Activated naive CD4-positive, alpha-beta T cell treated with anti-CD3 and anti-CD28 coated beads, Interleukin-2, amount 50 U/mL, for 72 hours (primary cell): ENCODE measurements at regions not wholly inside any gene's neighbourhood (a gene's known extent, or its start where the extent isn't known, plus 50 kb on each side); places are given as distances from the start of the nearest gene placed in this dataset.

Source experiments
- ATAC-seq, 2 donors: fragments of 150-1000 bp; cut with Tn5 transposase; 2 replicates each; pipeline ENCODE4 v1.10.0; 2021; ENCODE audit warnings: mild to moderate bottlenecking in 2 of 2, moderate library complexity in 2 of 2
- DNase-seq, 2 donors: peaks; one replicate each; pipeline ENCODE4 v3.0.0; 2021 to 2022; ENCODE audit warnings: low spot score in 2 of 2
- H3K27ac Mint-ChIP-seq, 2 donors: one replicate each; pipeline ENCODE4 v1.8.0; 2022; ENCODE audit warnings: mild to moderate bottlenecking in 2 of 2, mixed read lengths in 2 of 2
- H3K36me3 Mint-ChIP-seq, 2 donors: one replicate each; pipeline ENCODE4 v1.8.0; 2022; ENCODE audit warnings: mixed read lengths in 2 of 2
- H3K9me3 Mint-ChIP-seq, 2 donors: one replicate each; pipeline ENCODE4 v1.8.0; 2022; ENCODE audit warnings: mixed read lengths in 2 of 2

DNA sequence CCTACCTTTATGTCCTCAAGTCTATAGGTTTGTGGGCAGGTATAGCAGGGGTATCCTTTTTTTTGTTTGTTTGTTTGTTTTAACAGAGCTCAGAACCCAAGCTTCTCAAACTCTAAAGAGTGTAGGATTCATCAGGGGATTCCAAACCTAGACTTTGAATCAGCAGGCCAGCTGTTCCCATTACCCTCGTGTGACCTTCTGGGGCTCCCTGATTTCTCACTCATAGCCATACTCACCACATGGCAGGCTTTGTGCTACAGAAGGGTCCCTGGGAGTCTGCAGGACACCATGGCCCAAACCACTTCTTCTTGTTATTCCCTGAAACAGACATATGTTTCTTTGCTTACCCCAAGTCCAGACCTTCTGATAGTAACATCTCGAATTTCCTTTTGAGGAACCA, 350.8 kb upstream of the TSHZ2 start:
- no peak for DNase-seq
- Mint-ChIP-seq H3K9me3 (peaks cover 0 to 5% of the 10 kb centered on the region in 2 donors), H3K27ac (no peak overlapping the region)

DNA sequence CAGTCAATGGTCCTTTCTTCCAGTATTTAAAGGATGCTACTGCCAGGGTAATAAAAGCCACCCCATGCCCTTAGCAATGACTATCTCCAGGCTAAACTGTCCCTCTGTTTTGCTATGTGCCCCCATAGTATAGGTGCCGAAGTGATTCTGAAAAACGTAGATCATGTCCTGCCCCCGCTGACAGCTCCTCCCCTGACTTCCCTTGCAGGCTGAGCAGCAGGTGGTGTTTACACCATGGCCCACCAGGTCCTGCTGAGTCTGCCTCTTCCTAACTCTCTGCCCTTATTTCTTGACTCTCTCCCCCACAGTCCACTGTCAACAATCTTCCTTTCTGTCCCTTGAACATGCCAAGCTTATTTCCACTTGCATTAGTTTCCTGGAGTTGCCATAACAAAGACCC, 352.5 kb upstream of the TSHZ2 start:
- peaks cover 0 to 5% of the 10 kb centered on the region in 2 donors for H3K9me3 Mint-ChIP-seq
- DNase-seq (no peak), ATAC-seq (no peak)
- peak overlapping the region in 1 of 2 donors; percentile 19 for H3K27ac Mint-ChIP-seq
- no peaks in the 10 kb centered on the region for H3K36me3 Mint-ChIP-seq

More for the DNA sequence above, 350.8 kb upstream of the TSHZ2 start:
- no peak for ATAC-seq
- H3K36me3 Mint-ChIP-seq = no peaks in the 10 kb centered on the region

DNA sequence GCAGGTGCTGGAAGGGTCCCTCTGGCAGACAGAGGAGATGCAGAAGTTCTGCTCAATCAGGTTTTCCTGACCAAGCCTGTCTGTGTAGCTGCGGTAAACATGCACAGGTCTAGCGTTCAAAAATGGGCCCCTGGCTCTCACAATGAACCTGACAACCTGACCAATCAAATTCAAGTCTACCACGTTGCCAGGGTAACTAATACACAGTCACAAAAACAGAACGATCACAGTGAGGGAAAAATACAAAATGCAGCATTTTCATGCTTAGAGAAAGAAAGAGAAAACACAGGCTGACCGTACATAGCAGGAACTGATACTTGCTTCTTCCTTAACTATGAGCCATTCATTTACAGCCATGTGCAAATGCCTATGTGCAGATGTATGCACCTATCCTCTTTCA, 353.1 kb upstream of the TSHZ2 start:
- H3K9me3 Mint-ChIP-seq = peaks cover 0 to 5% of the 10 kb centered on the region in 2 donors
- no peak for DNase-seq
- H3K36me3 Mint-ChIP-seq = no peaks in the 10 kb centered on the region
- peak in 1 of 2 donors; percentile 52 for ATAC-seq
- no peak overlapping the region for H3K27ac Mint-ChIP-seq

DNA sequence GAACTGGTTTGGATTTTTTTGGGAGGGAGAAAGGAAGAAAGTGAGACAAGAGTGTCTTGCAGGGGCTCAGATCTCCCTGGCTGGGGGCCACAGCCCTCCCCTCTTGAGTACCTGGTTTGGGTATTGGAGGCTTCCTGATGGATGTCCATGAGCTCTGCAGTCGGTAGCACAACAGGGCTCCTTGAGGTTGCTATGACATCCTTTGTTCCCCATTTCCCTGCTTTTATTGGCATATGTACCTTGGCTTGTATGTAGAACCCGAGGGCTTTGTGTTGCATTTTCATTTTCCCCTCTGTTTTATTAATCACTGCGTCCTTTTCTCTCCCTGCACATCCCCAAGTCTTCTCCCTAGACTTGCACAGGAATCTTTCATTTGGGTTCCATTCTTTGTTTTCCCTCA, 355.5 kb upstream of the TSHZ2 start:
- no peak for DNase-seq
- Mint-ChIP-seq H3K27ac (no peak overlapping the region), H3K36me3 (peaks cover 4 to 16% of the 10 kb centered on the region in 2 donors), H3K9me3 (peaks cover 3 to 18% of the 10 kb centered on the region in 2 donors)
- no peak for ATAC-seq

DNA sequence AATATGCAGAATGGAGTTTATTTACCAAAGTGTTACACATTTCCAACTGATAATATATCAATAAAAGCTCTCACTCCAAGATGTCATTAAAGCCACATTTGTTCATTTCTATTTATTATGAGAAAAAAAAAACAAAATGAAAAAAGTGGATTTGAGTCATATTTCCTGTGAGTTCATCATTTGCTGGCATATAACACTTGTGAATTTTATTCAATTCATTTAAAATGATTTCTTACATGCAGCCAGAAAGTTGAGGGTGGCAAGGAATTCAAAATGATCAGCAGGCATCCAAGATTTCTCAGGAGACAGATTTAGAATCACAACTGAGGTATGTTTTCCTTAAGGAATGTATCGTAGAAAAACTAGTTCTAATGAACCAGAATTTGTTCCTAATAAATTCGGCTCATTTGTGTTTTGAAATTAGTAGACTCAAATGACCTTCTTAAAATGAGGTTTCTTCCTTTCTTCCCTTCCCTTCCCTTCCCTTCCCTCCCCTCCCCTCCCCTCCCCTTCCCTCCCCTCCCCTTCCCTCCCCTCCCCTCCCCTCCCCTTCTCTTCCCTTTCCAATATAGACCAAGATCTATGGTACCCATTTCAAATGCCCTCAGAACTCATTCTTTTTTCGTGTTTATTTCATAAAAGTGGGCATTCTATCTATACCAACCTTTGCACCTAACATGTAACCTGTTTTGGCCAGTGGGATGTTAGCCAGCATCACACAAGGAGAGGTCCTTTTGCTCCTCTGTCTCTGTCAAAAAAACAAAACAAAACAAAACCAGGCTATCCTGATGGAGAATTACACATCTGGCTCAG, 357.9 kb upstream of the TSHZ2 start:
- H3K36me3 Mint-ChIP-seq = peaks cover 8 to 19% of the 10 kb centered on the region in 2 donors
- H3K9me3 Mint-ChIP-seq = peaks cover 12 to 21% of the 10 kb centered on the region in 2 donors
- no peak overlapping the region for H3K27ac Mint-ChIP-seq
- DNase-seq (no peak), ATAC-seq (no peak)

DNA sequence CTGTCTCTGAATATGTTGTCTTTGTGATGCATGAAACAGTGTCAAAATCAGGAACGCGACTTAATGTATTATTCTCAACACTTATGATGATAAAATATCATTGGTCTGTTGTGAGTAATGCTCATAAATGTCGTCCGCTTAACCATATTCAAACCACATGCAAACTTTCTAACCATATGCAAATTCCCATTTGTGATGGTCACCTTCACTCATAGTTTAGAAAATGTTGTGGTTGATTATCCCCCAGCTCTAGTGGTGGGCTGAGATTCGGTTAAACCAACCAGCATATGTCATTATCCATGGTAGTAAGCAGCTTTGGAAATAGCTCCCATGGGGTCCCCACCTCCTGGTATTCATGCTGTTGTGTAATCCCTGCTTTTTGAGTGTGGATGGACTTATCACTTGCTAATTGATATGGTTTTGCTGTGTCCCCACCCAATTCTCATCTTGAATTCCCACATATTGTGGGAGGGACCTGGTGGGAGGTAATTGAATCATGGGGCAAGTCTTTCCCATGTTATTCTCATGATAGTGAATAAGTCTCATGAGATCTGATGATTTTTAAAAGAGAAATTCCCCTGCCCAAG, 360.0 kb upstream of the TSHZ2 start:
- Mint-ChIP-seq H3K27ac (no peak overlapping the region), H3K9me3 (peaks cover 12 to 21% of the 10 kb centered on the region in 2 donors), H3K36me3 (peaks cover 8 to 19% of the 10 kb centered on the region in 2 donors)
- ATAC-seq (no peak), DNase-seq (no peak)

DNA sequence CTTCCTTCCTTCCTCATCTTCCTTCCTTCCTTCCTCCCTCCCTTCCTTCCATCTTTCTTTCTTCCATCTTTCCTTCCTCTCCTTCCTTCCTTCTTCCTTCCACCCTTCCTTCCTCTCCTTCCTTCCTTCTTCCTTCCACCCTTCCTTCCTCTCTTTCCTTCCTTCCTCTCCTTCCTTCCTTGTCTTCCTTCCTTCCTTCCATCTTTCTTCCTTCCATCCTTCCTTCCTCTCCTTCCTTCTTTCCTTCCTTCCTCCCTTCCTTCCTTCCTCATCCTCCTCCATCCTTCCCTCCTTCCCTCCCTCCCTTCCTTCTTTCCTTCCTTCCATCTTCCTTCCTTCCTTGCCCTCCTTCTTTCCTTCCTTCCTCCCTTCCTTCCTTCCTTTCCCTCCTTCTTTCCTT, 361.4 kb upstream of the TSHZ2 start:
- no peak overlapping the region for H3K27ac Mint-ChIP-seq
- peaks cover 12 to 21% of the 10 kb centered on the region in 2 donors for H3K9me3 Mint-ChIP-seq
- peaks cover 8 to 19% of the 10 kb centered on the region in 2 donors for H3K36me3 Mint-ChIP-seq
- ATAC-seq (no peak), DNase-seq (no peak)

DNA sequence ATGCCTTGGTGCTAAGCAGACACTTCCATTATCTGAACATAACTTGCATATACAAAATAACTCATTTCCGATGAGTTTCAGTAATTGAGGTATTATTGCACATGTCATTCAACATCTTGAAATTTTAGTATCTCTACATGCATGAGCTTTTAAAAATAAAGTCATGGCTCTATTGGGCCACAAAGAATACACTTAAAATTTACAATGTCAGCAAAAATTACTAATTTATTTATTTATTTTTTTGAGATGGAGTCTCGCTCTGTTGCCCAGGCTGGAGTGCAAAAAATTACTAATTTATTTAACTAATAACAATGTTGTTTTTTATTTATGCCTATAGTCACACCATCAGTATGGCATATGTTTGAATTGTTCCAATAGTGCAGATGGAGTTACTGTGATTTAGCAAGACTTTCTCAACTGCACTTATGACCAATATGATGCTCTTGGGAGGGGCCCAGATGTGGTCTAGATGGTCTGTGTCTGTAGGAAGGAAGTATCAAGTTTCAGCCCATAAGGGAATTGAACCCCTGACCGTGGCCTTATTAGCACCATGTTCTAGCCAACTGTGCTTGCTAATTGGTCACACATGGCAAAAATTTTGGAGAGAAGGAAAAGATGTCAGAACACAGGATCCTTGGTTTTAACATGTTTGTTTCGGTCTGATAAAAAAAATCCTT, 370.7 kb upstream of the TSHZ2 start:
- H3K36me3 Mint-ChIP-seq = peaks cover 7 to 19% of the 10 kb centered on the region in 2 donors
- no peak overlapping the region for H3K27ac Mint-ChIP-seq
- no peak for DNase-seq
- ATAC-seq = no peak
- peaks cover 8 to 17% of the 10 kb centered on the region in 2 donors for H3K9me3 Mint-ChIP-seq

DNA sequence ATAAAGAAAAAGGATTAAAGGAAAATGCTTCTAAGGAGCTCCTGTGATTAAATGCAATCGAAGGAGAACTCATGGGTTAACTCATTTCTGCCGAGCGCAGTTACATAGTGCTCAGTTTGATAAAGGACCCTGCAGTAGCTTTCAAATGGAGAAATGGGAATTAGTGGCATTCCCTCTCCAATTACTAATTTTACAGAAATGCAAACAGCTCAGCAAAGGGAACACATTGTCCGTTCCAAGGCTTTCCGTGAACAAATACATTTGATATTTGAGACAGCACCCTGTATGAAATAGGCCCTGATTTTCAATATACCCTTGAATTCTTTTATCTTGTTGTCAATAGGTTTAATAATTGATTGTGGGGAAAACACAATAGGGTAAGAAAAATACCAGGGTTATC, 375.9 kb upstream of the TSHZ2 start:
- DNase-seq (no peak), ATAC-seq (no peak)
- H3K27ac Mint-ChIP-seq = no peak overlapping the region
- H3K36me3 Mint-ChIP-seq = no peaks in the 10 kb centered on the region
- H3K9me3 Mint-ChIP-seq = no peaks in the 10 kb centered on the region

DNA sequence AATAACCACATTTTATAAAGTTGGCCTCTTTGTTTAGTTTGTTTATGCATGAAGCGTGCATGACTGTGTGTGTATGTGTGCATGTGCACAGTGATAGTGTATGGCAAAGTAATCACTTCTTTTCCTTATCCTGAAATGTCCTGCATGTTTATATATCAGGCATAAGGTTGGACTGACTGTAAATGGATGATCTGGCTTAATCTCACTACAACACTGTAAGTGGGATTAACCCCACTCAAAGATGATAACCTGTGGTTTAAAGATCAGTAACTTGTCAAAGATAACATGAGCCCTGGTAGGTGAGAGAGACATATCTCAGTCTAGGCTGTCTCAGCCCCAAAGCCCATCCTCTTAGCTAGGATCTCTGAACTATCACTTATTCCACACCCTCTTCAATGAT, 376.6 kb upstream of the TSHZ2 start:
- ATAC-seq (no peak), DNase-seq (no peak)
- Mint-ChIP-seq H3K9me3 (peaks cover 1 to 2% of the 10 kb centered on the region in 2 donors), H3K36me3 (no peaks in the 10 kb centered on the region), H3K27ac (no peak overlapping the region)

DNA sequence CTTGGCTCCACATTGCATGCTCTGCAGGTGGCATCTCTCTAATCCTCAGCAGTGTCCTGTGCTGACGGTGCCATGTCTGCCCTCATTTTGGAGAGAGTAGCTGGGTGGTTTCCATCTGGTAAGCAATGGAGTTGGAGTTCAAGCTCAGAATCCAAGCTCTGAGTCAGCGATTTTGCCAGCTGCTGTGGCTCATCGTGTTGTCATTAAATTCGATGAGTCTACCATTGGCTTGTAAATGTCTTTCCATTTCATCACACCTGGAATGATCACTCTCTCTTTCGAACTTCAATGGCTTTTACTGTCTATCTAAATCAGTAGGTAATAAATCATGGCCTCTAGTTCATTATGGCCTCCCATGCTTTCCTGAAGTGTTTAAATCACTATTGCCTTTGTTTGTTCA, 378.5 kb upstream of the TSHZ2 start:
- DNase-seq (no peak), ATAC-seq (no peak)
- no peak overlapping the region for H3K27ac Mint-ChIP-seq
- peaks cover 4 to 10% of the 10 kb centered on the region in 2 donors for H3K9me3 Mint-ChIP-seq
- no peaks in the 10 kb centered on the region for H3K36me3 Mint-ChIP-seq

DNA sequence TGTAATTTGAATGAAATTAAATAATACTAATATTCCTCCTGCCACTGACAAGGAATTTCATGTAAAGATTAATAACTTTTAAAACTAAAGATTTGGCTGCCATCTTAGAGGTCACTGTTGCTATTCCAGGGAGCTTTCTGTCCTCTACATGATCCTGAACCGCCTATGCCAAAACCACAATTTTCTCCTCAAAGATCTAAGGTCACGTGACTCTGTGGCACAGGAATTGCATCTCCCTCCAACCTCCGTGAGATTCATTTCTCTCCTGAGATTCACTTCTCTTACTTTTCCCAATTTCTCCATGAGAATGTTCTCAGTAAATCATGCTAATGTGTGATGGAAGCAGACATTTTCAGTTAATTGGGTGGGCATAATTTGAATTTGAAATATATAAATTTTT, 379.6 kb upstream of the TSHZ2 start:
- no peak for ATAC-seq
- H3K27ac Mint-ChIP-seq = no peak overlapping the region
- H3K36me3 Mint-ChIP-seq = no peaks in the 10 kb centered on the region
- peaks cover 4 to 10% of the 10 kb centered on the region in 2 donors for H3K9me3 Mint-ChIP-seq
- no peak for DNase-seq

DNA sequence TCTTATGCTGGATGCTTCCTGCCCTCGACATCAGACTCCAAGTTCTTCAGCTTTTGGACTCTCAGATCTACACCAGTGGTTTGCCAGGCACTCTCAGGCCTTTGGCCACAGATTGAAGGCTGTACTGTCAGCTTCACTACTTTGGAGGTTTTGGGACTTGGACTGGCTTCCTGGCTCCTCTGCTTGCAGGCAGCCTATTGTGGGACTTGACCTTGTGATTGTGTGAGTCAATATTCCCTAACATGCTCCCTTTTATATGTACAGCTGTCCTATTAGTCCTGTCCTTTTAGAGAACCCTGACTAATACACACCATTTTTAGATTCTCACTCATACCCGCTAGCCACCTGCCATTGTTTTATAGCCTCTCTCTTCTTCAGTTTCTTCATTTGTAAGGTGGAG, 382.1 kb upstream of the TSHZ2 start:
- ATAC-seq = no peak
- Mint-ChIP-seq H3K27ac (no peak overlapping the region), H3K9me3 (peaks cover 4 to 10% of the 10 kb centered on the region in 2 donors), H3K36me3 (no peaks in the 10 kb centered on the region)
- DNase-seq = no peak

DNA sequence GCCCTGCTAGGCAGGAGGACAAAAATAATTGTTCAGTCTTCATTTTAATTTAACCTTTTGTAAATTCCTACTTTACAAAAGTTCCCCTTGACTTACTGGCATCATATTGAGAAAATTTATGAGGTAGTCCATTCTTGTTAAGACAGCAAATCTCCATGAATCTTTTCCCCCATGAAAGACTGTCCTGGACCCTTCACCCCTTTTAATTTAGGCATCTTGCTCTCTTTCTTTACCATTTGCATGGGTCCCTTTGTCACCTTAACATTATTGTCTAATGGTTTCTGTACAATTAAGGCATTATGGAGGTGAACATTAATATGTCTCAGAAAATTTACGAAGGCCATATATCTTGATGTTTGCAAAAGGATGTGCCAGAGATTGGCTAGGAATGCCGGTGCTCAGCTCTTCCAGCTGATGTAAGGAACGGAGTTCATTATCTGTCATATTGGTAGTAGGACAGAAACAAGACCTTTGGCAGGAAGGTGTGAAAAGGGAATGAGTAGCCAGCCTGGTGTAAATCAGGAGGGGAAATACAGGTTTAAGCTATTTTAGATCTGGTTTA, 382.8 kb upstream of the TSHZ2 start:
- peaks cover 4 to 10% of the 10 kb centered on the region in 2 donors for H3K9me3 Mint-ChIP-seq
- ATAC-seq (no peak), DNase-seq (no peak)
- H3K36me3 Mint-ChIP-seq = no peaks in the 10 kb centered on the region
- H3K27ac Mint-ChIP-seq = no peak overlapping the region

DNA sequence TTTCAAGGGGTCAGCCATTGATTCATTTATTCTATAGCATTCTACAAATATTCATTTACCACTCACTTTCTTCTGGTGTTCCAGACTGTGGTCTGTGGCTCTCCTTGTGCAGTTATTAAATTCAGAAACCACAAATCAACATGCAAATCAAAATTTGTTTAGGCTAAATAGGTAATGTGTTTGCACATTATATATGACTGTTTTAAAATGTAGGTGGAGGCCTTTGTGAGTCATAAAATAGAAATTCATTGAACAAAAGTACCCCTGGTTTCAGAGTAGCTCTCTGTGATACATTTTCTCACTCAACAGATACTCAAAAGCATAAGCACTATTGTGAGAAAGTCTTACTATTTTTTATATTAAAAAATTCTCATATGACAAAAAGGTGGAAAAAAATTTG, 385.5 kb upstream of the TSHZ2 start:
- Mint-ChIP-seq H3K36me3 (no peaks in the 10 kb centered on the region), H3K9me3 (peaks cover 4 to 10% of the 10 kb centered on the region in 2 donors), H3K27ac (no peak overlapping the region)
- ATAC-seq (peak in 1 of 2 donors; percentile 63), DNase-seq (no peak)

DNA sequence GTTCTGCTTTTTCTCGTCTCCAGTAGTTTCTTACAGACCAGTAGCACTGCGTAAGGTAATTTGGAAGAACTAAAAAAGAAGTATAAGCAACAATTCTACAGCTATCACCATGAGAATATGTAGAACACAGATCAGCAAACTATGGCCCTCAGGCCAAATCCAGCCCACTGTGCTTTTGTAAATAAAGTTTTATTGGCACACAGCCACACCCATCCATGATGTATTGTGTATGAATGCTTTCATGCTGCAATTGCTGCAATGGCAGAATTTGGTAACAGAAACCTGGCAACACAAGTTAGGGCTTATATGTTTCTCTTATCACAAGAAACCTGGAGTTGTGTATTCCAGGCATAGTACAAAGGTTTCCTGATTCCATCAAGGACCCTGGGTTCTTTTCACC, 386.8 kb upstream of the TSHZ2 start:
- peaks cover 0 to 6% of the 10 kb centered on the region in 2 donors for H3K36me3 Mint-ChIP-seq
- ATAC-seq (no peak), DNase-seq (no peak)
- no peak overlapping the region for H3K27ac Mint-ChIP-seq
- peaks cover under 1 to 6% of the 10 kb centered on the region in 2 donors for H3K9me3 Mint-ChIP-seq

DNA sequence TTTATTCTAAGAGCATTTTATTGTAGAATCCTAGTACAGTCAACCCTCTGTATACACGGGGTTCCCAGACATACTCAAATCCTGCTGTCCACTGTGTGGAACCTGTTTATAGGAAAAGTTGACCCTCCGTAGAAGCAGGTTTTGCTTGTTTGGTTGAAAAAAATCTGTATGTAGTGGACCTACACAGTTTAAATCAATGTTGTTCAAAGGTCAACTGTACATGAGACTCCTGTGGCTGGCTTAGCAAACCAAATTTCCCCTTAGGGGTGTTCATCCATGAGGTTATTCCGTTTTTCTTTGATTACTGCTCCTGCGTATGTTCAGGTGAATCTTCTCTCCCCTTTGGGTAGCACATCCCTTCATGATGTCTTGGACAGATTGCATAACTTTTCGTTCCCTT, 387.0 kb upstream of the ZFP64 start:
- peaks cover 4 to 15% of the 10 kb centered on the region in 2 donors for H3K9me3 Mint-ChIP-seq
- no peak overlapping the region for H3K27ac Mint-ChIP-seq
- DNase-seq (no peak), ATAC-seq (no peak)
- H3K36me3 Mint-ChIP-seq = peaks cover 0 to 6% of the 10 kb centered on the region in 2 donors
